IMR-90 (cell line): ENCODE measurements at regions not wholly inside any gene's neighbourhood (a gene's known extent, or its start where the extent isn't known, plus 50 kb on each side); places are given as distances from the start of the nearest gene placed in this dataset.

Experiments used
- ATAC-seq: fragments of 200-7000 bp; cut with Tn5 transposase; 2 replicates; pipeline ENCODE4 v1.9.1; 2020; ENCODE audit warnings: low read depth, mild to moderate bottlenecking, moderate library complexity
- BruUV-seq: library from RNA; stranded (reverse); fragments of 400-500 nt; replicated peaks from 2 replicates; lab custom pipeline; 2021; lab: Mats Ljungman, UMichigan
- CTCF ChIA-PET: fragments of 300-600 bp; formaldehyde crosslinking; extraction: SDS; loops from one replicate; lab custom pipeline; 2021; ENCODE audit warnings: antibody characterized with exemption; lab: Yijun Ruan, JAX
- POLR2A ChIA-PET: fragments of 300-600 bp; sonication (Branson Sonifier 250); formaldehyde crosslinking; loops from one replicate; lab custom pipeline; 2022; ENCODE audit warnings: antibody characterized with exemption; ENCODE audit not compliant: unreplicated experiment; lab: Charles Lee
- DNase-seq: peaks from one replicate; pipeline ENCODE4 v3.0.0; 2013
- H2AFZ ChIP-seq: replicated peaks from 2 replicates; pipeline ENCODE3; 2013; ENCODE audit warnings: low read length, mild to moderate bottlenecking; ENCODE audit not compliant: poor library complexity
- H2AK5ac ChIP-seq: 2 replicates; pipeline ENCODE4 v1.6.1; 2013; ENCODE audit warnings: low read depth, low read length, inconsistent platforms
- H2AK9ac ChIP-seq: replicated peaks from 2 replicates; pipeline ENCODE3; 2013; ENCODE audit warnings: mild to moderate bottlenecking, low read depth, low read length, moderate library complexity; ENCODE audit not compliant: poor library complexity
- H2BK120ac ChIP-seq: 2 replicates; pipeline ENCODE4 v1.6.1; 2013; ENCODE audit warnings: low read depth, low read length, inconsistent platforms
- H2BK15ac ChIP-seq: 3 replicates; pipeline ENCODE4 v1.6.1; 2013; ENCODE audit warnings: low read depth, low read length, inconsistent platforms
- H2BK20ac ChIP-seq: 2 replicates; pipeline ENCODE4 v1.6.1; 2013; ENCODE audit warnings: low read depth, mild to moderate bottlenecking, inconsistent platforms, low read length, moderate library complexity
- H2BK5ac ChIP-seq: 2 replicates; pipeline ENCODE4 v1.6.1; 2013; ENCODE audit warnings: mild to moderate bottlenecking, low read depth, low read length, inconsistent platforms; ENCODE audit not compliant: poor library complexity, severe bottlenecking
- H3K14ac ChIP-seq: replicated peaks from 2 replicates; pipeline ENCODE4 v1.6.1; 2013; ENCODE audit warnings: low read depth, low read length, inconsistent platforms
- H3K18ac ChIP-seq: 2 replicates; pipeline ENCODE4 v1.6.1; 2013; ENCODE audit warnings: low read depth, low read length, control low read depth
- H3K23ac ChIP-seq: 2 replicates; pipeline ENCODE4 v1.6.1; 2013; ENCODE audit warnings: low read depth, low read length, inconsistent platforms
- H3K27ac ChIP-seq: 2 replicates; pipeline ENCODE4 v1.5.1; 2013; ENCODE audit warnings: mild to moderate bottlenecking, control low read depth, low read length; ENCODE audit not compliant: insufficient read depth
- H3K27me3 ChIP-seq: 2 replicates; pipeline ENCODE4 v1.6.1; 2013; ENCODE audit warnings: low read length; ENCODE audit not compliant: control insufficient read depth, insufficient read depth
- H3K36me3 ChIP-seq: 2 replicates; pipeline ENCODE4 v1.6.1; 2013; ENCODE audit warnings: low read length, mixed read lengths; ENCODE audit not compliant: control insufficient read depth, insufficient read depth
- H3K4ac ChIP-seq: 2 replicates; pipeline ENCODE4 v1.6.1; 2013; ENCODE audit warnings: low read depth, low read length, inconsistent platforms
- H3K4me1 ChIP-seq: 2 replicates; pipeline ENCODE4 v1.6.1; 2013; ENCODE audit warnings: low read length, mixed read lengths; ENCODE audit not compliant: control insufficient read depth, insufficient read depth
- H3K4me2 ChIP-seq: 2 replicates; pipeline ENCODE4 v1.6.1; 2013; ENCODE audit warnings: low read depth, mild to moderate bottlenecking, control low read depth, low read length, moderate library complexity
- H3K4me3 ChIP-seq: 2 replicates; pipeline ENCODE4 v1.5.1; 2013; ENCODE audit warnings: low read depth, mild to moderate bottlenecking, control low read depth, low read length, moderate library complexity; ENCODE audit not compliant: insufficient read depth
- H3K56ac ChIP-seq: 2 replicates; pipeline ENCODE4 v1.6.1; 2013; ENCODE audit warnings: low read length, inconsistent platforms; ENCODE audit not compliant: insufficient read depth; ENCODE audit errors: extremely low read depth
- H3K79me1 ChIP-seq, 2 experiments: 2 replicates each; pipeline ENCODE4 v1.6.1; 2013; ENCODE audit warnings: low read length in 2 of 2, inconsistent platforms in 1 of 2, low read depth in 1 of 2
- H3K9ac ChIP-seq: 2 replicates; pipeline ENCODE4 v1.6.1; 2013; ENCODE audit warnings: low read depth, low read length, control low read depth
- H3K9me1 ChIP-seq: 2 replicates; pipeline ENCODE4 v1.6.1; 2013; ENCODE audit warnings: low read length, inconsistent platforms; ENCODE audit not compliant: insufficient read depth
- H3K9me3 ChIP-seq: 2 replicates; pipeline ENCODE4 v1.6.1; 2013; ENCODE audit warnings: low read length; ENCODE audit not compliant: control insufficient read depth, insufficient read depth
- H4K20me1 ChIP-seq: 2 replicates; pipeline ENCODE4 v1.6.1; 2013; ENCODE audit warnings: low read length, inconsistent platforms; ENCODE audit not compliant: insufficient read depth
- H4K5ac ChIP-seq: 2 replicates; pipeline ENCODE4 v1.6.1; 2013; ENCODE audit warnings: mild to moderate bottlenecking, low read depth, low read length, control low read depth
- H4K8ac ChIP-seq, 2 experiments: 2 replicates each; pipeline ENCODE4 v1.6.1; 2013; ENCODE audit warnings: low read depth in 2 of 2, low read length in 2 of 2, control low read depth in 1 of 2, inconsistent platforms in 1 of 2
- H4K91ac ChIP-seq: 2 replicates; pipeline ENCODE4 v1.6.1; 2013; ENCODE audit warnings: low read depth, low read length, inconsistent platforms; ENCODE audit not compliant: insufficient read depth
- CHD1 ChIP-seq: IDR thresholded peaks from 2 replicates; pipeline ENCODE4 v1.6.1; 2012; ENCODE audit warnings: low read depth, low read length, improper control_type of control experiment
- MAFK ChIP-seq: IDR thresholded peaks from 2 replicates; pipeline ENCODE4 v1.6.1; 2012; ENCODE audit warnings: low read depth, low read length, improper control_type of control experiment
- RAD21 ChIP-seq: IDR thresholded peaks from 2 replicates; pipeline ENCODE4 v1.6.1; 2012; ENCODE audit warnings: low read length, improper control_type of control experiment
- WGBS, 2 experiments: methylation state at CpG; one replicate each; pipeline versions ENCODE4 v1.1.5 to v1.1.7; 2013; ENCODE audit warnings: missing lambda C conversion rate in 2 of 2; ENCODE audit not compliant: insufficient read length in 1 of 2; ENCODE audit errors: extremely low coverage in 2 of 2; 5-methylcytosine and 5-hydroxymethylcytosine counted together
- dilution Hi-C: fragments of 300-500 bp; cut with HindIII; formaldehyde crosslinking; loops from one replicate; pipeline ENCODE4 v1.14.3; 2018; ENCODE audit warnings: low sequenced_read_pairs; ENCODE audit not compliant: unreplicated experiment
- in situ Hi-C: fragments of 300-500 bp; cut with MboI; formaldehyde crosslinking; loops from 3 replicates; pipeline ENCODE4 v1.14.3; 2019; ENCODE audit warnings: low sequenced_read_pairs, inconsistent platforms, mixed read lengths
- intact Hi-C: fragments of 100-400 bp; cut with micrococcal nuclease; formaldehyde crosslinking; loops from 2 replicates; pipeline ENCODE4 v1.10.0; 2022

- Histone ChIP-seq H3K9ac (no peak overlapping the region), H3K18ac (no peak overlapping the region), H4K8ac (no peak overlapping the region), H3K4me2 (no peak overlapping the region), H2BK20ac (no peak overlapping the region), H3K23ac (no peak overlapping the region), H3K79me1 (no peaks in the 10 kb centered on the region), H2BK120ac (no peak overlapping the region), H2AK5ac (no peak overlapping the region), H2AFZ (no peak overlapping the region), H3K9me3 (peaks cover 43% of the 10 kb centered on the region), H3K4ac (no peak overlapping the region), H3K56ac (no peak overlapping the region), H3K14ac (no peak overlapping the region), H2BK5ac (no peak overlapping the region), H3K27me3 (no peaks in the 10 kb centered on the region), H2BK15ac (no peak overlapping the region), H3K36me3 (no peaks in the 10 kb centered on the region), H3K27ac (no peak overlapping the region), H4K5ac (no peak overlapping the region), H2AK9ac (no peak overlapping the region), H4K20me1 (no peaks in the 10 kb centered on the region), H3K9me1 (no peaks in the 10 kb centered on the region), H4K91ac (no peak overlapping the region), H3K4me3 (no peak overlapping the region), H3K4me1 (no peaks in the 10 kb centered on the region)
- TF ChIP-seq MAFK (no peak), CHD1 (no peak), RAD21 (no peak)
- intact Hi-C loops (no loop called here), dilution Hi-C loops (no loop called here), in situ Hi-C loops (no loop called here)
- ChIA-PET CTCF (no interaction called here), POLR2A (no interaction called here)
- no peak for DNase-seq
- no TSS peak for BruUV-seq
- ATAC-seq, result no peak
- no CpG with 5 or more reads among the region's 3 CpGs for WGBS, 2 experiments
These were observed 140.9 kb upstream of the MYCN start for GRCh38 chr2:15799432-15799827.
